NT2/D1 (cell line): ENCODE measurements at regions not wholly inside any gene's neighbourhood (a gene's known extent, or its start where the extent isn't known, plus 50 kb on each side); places are given as distances from the start of the nearest gene placed in this dataset.

Source experiments
- SUZ12 ChIP-seq: IDR thresholded peaks from 2 replicates; pipeline ENCODE4 v1.6.1; 2011; ENCODE audit not compliant: insufficient read length, insufficient read depth; ENCODE audit errors: extremely low read depth
- YY1 ChIP-seq: IDR thresholded peaks from 2 replicates; pipeline ENCODE4 v1.6.1; 2011; ENCODE audit not compliant: insufficient read length, insufficient read depth
- ZNF274 ChIP-seq: IDR thresholded peaks from 2 replicates; pipeline ENCODE4 v1.6.1; 2011; ENCODE audit warnings: mild to moderate bottlenecking, low read depth, low read length

DNA sequence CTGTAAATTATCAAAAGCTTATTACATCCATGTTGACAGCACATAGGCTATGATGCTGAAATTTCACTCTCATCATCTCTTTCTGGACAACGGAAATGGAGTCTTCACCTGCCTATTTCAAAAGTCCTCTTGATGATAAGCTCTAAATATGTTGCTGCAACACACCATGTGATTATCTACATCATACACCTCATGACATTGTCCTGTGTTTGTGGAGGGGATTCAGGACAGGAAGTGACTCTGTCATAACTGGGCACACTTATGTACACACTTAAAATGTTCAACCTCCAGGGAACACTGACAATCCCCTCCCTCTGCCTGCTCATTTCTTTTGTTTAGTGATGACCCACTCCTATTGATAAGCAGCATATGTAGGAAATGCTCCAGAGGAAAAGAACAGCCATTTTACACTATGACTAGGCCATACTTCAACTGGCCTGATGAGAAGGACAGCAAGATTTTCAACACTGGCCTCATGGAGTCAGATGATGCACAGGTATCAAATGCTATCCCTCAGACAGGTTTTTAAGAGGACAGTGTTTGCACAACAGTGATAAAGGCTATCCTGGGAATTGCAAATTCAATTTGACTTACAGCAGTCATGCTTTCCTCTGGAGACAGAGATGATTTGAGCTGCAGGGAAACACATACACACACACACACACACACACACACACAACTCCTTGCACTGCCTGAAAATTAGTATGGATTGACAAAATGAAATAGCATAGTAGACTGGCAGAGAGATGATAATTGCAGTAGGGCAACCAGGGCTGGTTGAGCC is 163.3 kb upstream of the RASGEF1B start:
- no peak for TF ChIP-seq ZNF274
- TF ChIP-seq YY1, result no peak
- TF ChIP-seq SUZ12, result no peak
